Frontal cortex (tissue), 3 donors: ENCODE measurements at regions not wholly inside any gene's neighbourhood (a gene's known extent, or its start where the extent isn't known, plus 50 kb on each side); places are given as distances from the start of the nearest gene placed in this dataset.
"Not testable (repeated sequence)": the region's sequence is repeated elsewhere in the genome, so short reads cannot be mapped to it uniquely, and the experiment has no call there.

Experiments used
- DNase-seq, 2 donors: peaks; one replicate each; pipeline ENCODE4 v3.0.0; 2012; ENCODE audit warnings: low spot score in 2 of 2
- FAIRE-seq: peaks from 2 replicates; lab custom pipeline; 2012; peaks lifted over from hg19 to GRCh38; lab: Jason Lieb, UNC
- donor health status: control.
- donor health status: control.
- donor health status: control.

DNA sequence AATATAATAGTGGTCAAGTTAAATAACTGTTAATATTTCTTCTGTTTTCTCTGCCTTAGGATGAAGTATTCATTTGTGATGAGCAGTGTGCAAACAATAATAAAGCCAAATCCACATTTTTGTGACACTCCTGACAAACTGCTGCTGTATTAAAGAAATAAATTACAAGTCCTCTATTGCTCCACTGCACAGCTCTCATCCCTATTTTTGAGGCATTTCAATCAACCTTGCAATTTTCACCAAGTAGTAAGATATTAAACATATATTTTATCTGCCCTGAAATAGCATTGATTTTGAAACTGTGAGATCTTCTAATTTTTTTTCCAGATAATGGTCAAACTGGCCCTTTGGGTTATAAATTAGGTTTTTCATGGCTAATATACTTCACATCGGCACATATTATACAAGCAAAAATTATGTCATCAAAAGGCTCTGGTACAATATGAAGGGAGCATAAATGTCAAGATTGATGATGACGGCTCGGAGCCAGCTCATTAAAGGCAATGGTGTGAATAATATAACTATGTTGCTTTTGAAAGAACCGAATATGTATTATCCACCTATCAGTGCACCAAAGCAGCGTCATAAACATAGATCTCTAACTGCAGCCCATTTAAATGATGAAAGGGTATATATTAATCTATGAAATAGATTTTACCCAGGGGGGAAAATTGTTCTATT, 764.9 kb downstream of the DNAH5 start:
- DNase-seq, result no peak
- no peak for FAIRE-seq

- no peak for DNase-seq
- FAIRE-seq, result no peak
These were observed 800.9 kb downstream of the DNAH5 start for GRCh38 chr5:13143630-13144029.

- no peak for FAIRE-seq
- no peak for DNase-seq
These were observed 801.3 kb downstream of the DNAH5 start for GRCh38 chr5:13143214-13143613.

DNA sequence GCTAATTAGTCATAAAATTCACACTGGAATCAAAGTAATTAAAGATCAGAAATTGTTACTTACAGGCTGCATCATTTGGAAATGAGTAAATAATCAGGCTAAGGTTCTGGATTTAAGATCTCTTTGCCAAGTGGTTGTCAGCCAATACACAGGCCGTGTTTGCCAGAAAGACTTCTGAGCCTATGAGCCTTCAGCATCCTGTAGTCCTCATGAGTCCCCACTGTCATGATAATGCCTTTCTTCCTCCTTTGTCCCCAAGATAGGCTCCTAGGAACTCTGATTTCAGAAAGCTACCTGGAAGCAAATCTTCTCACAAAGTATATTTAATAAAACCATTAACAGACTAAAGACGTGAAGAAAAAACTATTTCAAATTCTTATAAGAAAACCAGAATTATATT, 810.5 kb downstream of the DNAH5 start:
- DNase-seq (no peak), FAIRE-seq (no peak)

DNA sequence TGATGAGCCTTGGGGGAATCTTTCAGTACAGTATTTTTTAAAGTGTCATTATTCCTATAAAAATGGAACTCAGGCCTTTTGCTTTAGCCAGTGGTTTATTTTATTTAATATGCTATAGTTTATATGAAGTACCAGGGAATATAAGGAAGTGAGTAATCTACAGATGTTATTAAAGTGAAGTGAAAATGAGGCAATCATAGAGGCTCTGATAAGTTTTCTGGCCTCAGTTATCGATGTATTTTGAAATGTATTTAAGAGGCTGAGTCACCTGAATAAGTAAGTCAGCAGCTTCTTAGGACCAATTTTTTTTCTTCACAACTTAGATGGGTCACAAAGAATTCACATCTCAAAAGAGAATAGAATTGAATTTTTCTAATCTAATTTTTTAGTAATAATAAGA, 829.0 kb downstream of the DNAH5 start:
- no peak for DNase-seq

DNA sequence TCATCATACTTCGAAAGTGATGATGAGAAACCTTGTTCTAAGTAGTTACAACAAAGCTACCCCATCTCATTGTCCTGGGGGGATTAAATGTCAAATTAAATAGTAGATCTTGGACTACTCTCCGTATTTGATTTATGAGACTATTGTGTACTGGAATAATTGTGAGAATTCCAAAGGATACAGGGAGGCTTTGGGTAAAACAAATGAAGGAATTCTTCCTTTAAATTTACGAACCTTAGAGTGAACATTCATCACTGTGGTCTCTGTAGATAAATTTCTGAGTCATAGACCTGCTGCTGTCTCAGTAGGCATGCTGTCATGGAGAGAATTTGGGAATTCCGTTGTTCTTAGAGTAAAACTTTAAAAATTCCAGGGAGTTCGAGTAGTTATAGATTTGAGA, 836.2 kb downstream of the DNAH5 start:
- FAIRE-seq, result no peak
- DNase-seq, result no peak

More for the DNA sequence above, 829.0 kb downstream of the DNAH5 start:
- no peak for FAIRE-seq

DNA sequence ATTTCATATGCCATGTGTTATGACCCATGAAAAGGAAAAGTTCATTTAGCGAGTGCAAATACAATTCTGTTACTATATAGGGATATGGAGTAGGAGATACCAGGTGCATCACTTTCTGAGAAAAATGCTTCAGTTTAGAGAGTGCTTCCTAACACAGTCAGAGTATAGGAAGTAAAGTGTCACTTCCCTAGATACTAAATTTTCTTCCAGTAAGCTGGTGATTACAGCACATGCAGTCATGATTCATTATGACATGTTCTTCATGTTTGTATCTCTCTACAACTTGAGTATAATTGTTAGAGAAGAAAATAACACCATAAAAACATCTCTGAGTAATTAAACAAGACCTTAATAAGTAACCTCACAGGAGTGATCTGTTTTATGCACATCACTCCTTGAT, 837.0 kb downstream of the DNAH5 start:
- no peak for FAIRE-seq
- no peak for DNase-seq

- FAIRE-seq, result no peak
- no peak for DNase-seq
These were observed 863.4 kb downstream of the DNAH5 start for GRCh38 chr5:13081116-13081515.

DNA sequence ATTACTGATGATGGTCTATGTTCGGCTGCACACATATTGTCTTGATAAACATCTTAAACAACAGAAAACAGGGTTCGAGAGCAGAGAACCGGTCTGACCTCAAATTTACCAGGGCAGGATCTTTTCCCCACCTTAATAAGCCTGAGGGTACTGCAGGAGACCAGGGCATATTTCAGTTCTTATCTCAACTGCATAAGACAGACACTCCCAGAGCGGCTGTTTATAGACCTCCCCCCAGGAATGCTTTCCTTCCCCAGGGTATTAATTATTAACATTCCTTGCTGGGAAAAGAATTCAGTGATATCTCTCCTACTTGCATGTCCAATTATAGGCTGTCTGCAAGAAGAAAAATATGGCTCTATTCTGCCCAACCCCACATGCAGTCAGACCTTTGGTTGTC, 871.6 kb downstream of the DNAH5 start:
- FAIRE-seq, DNase-seq: not testable (repeated sequence)

DNA sequence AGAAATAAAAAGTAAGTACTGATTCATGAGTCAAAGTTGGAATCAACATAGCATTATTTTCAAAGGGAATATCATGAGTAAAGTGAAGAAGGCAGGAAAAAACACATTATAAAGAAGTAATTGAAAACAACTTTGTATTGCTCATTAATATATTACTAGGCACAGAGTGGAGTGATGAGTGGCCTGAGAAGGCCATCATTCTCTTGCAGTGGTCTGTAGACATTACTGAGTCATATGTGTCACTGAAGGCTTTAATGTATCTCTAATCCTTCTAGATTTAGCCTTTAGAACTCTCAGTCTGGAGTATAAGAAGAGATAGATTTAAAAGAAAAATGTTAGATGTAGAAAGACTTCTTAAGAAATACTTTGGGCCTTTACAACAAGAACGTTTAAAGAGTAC, 881.4 kb downstream of the DNAH5 start:
- FAIRE-seq, result no peak
- no peak for DNase-seq

DNA sequence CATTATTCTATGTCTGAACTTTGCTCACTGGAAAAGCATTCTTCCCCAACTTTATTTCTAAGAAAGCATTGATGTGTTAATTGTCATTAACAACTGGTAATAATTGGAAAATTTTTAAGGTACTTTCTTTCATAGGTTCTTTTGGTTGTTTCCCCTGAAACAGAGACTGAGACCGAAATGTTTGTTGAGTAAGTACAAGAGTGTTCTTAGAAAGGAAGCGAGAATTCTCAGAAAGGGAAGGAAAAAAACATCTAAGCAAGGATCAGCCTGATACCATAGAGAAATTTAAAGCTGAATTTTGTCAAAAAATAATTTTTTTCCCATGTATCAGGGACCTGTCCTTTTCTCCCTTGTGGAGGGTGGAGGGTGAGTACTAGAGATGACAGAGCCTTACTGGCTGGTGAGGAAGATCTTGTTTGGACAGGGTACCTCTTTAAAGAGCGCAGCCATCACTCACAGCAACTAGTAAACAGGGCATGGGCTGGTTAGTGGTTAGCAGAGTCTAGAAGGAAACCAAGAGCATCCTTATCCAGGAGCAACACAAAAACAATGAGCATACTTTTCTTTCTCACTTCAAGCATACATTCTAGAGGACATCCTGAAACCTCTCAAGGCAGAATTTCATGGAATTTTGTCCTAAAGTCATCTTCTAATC, 898.5 kb downstream of the DNAH5 start:
- no peak for DNase-seq
- no peak for FAIRE-seq

GRCh38 chr5:13034061-13034460, 910.4 kb downstream of the DNAH5 start:
- DNase-seq (no peak), FAIRE-seq (no peak)

- DNase-seq (no peak), FAIRE-seq (no peak)
These were observed 915.3 kb downstream of the DNAH5 start for GRCh38 chr5:13029211-13029610.

- DNase-seq, result no peak
- no peak for FAIRE-seq
These were observed 916.6 kb downstream of the DNAH5 start for GRCh38 chr5:13027874-13028273.

DNA sequence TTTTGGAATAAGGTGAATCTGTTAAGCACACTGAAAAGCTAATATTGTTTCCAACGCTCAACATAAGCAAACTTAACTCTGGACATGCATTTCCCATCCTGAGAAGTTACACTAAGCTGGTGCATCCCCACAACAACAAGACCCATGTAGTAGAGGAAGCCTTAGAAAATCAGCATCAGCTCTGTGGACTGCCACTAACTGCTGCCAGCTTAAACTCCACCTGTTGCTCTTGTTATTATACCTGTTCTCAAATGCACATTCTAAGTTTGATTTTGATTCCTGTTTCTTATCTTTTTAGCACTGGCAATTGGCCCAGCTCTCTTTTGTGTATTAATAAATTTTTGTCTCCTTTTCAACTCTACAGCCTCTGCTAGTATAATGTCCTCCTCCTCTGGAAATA, 924.8 kb downstream of the DNAH5 start:
- FAIRE-seq, result no peak
- DNase-seq, result no peak

GRCh38 chr5:13003457-13003856, 941.0 kb downstream of the DNAH5 start:
- no peak for FAIRE-seq
- no peak for DNase-seq

DNA sequence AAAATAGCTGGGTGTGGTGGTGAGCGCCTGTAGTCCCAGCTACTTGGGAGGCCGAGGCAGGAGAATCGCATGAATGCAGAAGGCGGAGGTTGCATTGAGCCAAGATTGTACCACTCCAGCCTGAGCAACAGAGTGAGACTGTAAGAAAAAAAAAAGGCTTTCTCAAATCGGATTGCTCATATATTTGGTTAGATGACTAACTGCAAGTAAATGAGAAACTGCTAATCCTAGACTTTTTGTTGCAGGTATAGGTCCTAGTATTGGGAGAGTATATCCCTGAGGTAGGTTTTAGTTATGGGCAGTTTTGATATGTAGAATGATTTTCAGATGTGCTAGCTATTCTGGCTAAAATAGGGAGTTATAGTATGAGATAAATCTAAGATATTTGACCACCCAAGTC, 944.8 kb downstream of the DNAH5 start:
- FAIRE-seq, result no peak
- DNase-seq, result no peak

DNA sequence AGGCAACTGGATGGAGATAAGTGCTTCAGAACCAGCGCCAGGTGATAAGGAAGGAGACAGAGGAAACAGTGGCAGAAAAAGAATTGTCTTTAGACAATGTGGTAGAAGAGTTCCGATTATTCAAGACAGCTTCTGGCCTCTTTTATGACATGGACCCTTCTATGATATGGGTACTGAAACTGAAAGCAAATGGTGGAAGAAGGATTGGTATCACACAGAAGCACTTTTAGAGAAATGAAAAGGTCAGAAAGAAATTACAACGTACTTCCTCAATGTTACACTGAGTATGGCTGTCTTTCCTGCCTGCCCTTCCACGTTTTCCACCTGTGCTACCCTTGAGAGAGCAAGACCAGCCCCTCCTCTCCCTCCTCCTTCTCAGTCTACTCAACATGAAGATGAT, 959.3 kb downstream of the DNAH5 start:
- FAIRE-seq (no peak), DNase-seq (no peak)

GRCh38 chr5:12974856-12975255, 969.6 kb downstream of the DNAH5 start:
- FAIRE-seq (no peak), DNase-seq (no peak)

GRCh38 chr5:12965804-12966203, 978.7 kb downstream of the DNAH5 start:
- FAIRE-seq (no peak), DNase-seq (no peak)

GRCh38 chr5:12959713-12960112, 984.8 kb downstream of the DNAH5 start:
- DNase-seq (no peak), FAIRE-seq (no peak)

DNA sequence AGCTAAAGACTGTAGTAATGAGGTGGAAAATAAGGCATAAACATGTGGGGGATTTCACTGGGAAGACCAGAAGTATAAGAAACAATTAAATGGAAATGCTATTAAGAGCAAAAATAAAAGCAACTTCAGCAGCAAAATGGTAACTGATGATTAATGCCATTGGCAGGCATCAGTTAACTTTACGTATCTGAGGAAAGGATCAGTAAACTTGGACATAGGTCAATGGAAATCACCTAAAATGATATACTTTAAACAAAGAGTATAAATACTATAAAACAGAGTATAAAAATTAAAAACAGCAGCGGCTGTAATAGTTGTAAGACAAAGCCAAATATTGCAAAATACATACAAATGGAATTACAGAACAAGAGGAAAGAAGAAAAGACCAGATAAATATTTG, 992.1 kb downstream of the DNAH5 start:
- DNase-seq (no peak), FAIRE-seq (no peak)
